ENCODE measurements at regions not wholly inside any gene's neighbourhood (a gene's known extent, or its start where the extent isn't known, plus 50 kb on each side); places are given as distances from the start of the nearest gene placed in this dataset.

- TF ChIP-seq CTCF (IDR thresholded peaks at IDR 0.05) (no peak), POLR2A (IDR thresholded peaks at IDR 0.05) (no peak)
These were observed 68.1 kb upstream of the SLC10A2 start for GRCh38 chr13:103134271-103134670.
